GM12875 (cell line): ENCODE measurements at regions not wholly inside any gene's neighbourhood (a gene's known extent, or its start where the extent isn't known, plus 50 kb on each side); places are given as distances from the start of the nearest gene placed in this dataset.

Experiments used
- H3K4me3 ChIP-seq: one replicate; pipeline ENCODE4 v1.5.1; 2011; ENCODE audit warnings: low read depth, low read length, control low read depth
- TF ChIP-seq, protein P1 (sequence below): IDR thresholded peaks from 2 replicates; pipeline ENCODE4 v1.5.1; 2011; ENCODE audit warnings: low read depth, mild to moderate bottlenecking, control low read depth, inconsistent platforms, low read length, moderate library complexity, borderline replicate concordance; ENCODE audit not compliant: insufficient read depth

GRCh38 chr14:61178226-61179060 lies 102.7 kb downstream of the TMEM30B start:
- H3K4me3 ChIP-seq = no peak overlapping the region
- TF ChIP-seq, protein P1, sequence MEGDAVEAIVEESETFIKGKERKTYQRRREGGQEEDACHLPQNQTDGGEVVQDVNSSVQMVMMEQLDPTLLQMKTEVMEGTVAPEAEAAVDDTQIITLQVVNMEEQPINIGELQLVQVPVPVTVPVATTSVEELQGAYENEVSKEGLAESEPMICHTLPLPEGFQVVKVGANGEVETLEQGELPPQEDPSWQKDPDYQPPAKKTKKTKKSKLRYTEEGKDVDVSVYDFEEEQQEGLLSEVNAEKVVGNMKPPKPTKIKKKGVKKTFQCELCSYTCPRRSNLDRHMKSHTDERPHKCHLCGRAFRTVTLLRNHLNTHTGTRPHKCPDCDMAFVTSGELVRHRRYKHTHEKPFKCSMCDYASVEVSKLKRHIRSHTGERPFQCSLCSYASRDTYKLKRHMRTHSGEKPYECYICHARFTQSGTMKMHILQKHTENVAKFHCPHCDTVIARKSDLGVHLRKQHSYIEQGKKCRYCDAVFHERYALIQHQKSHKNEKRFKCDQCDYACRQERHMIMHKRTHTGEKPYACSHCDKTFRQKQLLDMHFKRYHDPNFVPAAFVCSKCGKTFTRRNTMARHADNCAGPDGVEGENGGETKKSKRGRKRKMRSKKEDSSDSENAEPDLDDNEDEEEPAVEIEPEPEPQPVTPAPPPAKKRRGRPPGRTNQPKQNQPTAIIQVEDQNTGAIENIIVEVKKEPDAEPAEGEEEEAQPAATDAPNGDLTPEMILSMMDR = no peak

DNA sequence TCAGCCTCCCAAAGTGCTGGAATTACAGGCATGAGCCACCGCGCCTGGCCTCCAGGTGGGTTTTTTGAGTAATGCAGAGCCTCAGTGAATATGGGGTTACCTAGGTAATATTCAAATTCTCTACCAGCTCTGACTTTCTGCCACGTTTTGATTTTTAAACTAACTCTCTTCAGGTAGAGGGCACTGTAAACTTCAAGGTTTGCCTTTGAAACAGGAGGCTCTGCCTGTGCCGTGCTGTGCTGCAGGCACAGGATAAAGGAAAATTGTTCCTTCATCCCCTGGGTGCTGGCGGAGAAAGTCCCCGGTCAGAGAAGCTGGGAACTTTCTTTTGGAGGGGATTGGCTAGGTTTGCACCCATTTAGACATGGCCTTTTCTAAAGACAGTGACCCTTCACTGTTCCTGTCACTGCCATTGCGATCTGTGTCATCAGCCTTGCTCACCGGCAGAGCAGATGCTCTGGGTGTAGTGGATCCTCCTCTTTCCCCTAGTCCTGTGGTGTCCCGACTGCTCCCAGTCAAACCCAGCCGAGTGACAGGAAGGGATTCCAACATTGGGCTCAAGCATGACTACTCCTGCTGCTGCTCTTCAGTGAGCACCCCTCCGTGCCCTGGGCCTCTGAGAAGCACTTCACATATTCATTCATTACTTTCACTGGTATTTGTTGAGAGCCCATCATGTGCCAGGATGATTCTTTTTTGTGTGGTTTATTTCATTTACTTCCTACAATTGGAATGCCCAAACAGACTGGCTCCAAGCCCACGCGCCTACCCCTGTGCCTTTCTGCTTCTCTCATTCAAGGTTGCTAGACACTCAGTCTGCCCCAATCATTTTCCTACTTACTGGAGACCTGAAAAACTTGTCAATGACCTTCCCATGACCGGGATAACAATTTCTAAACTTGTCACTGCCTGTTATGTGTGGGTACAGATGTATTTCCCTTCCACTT lies 103.6 kb downstream of the TMEM30B start:
- H3K4me3 ChIP-seq = no peak overlapping the region
- TF ChIP-seq, protein P1 = no peak

DNA sequence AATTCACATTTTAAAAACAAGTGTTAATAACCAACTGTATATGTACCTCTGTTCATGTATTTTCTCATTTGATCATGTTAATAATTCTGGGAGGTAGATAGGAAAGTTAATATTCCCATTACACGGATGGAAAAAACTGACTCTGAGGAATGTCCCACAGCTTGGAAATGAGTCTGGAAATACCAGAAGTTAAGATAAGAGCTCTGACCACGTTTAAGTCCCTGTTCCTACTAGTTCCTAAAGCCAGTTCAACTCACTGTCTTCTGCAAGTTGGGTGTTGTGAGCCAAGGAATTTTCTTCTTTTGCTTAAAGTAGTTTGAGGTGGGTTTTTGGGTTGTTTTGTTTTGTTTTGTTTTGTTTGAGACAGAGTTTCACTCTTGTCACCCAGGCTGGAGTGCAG lies 104.5 kb downstream of the TMEM30B start:
- H3K4me3 ChIP-seq = no peak overlapping the region
- TF ChIP-seq, protein P1 = no peak

GRCh38 chr14:61174987-61175386 lies 106.2 kb downstream of the TMEM30B start:
- TF ChIP-seq, protein P1 = no peak
- no peak overlapping the region for H3K4me3 ChIP-seq

- TF ChIP-seq, protein P1 = no peak
- no peak overlapping the region for H3K4me3 ChIP-seq
These were observed 106.7 kb downstream of the TMEM30B start for GRCh38 chr14:61174441-61174891.

DNA sequence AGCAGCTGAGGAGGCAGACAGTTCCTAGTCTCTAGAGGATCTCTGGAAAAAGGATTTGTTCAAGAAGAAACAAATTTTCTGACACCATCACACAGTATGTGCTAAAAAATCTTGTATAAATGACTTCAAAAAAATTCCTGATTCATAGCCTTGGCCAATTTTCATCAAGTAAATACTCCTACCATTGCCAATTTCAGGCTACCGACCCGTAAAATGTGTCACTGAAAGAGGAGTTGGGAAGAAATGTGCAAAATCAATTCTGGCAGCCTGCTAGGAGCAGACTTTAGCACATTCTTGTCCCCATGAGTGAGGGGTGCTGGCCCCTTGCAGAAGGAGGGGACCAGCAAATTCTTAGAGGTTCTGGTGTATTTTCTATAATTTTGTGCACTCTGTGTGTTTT lies 109.4 kb downstream of the TMEM30B start:
- TF ChIP-seq, protein P1 = no peak
- no peak overlapping the region for H3K4me3 ChIP-seq
